GM19468 (cell line): ENCODE measurements at regions not wholly inside any gene's neighbourhood (a gene's known extent, or its start where the extent isn't known, plus 50 kb on each side); places are given as distances from the start of the nearest gene placed in this dataset.
"Not testable (repeated sequence)": the region's sequence is repeated elsewhere in the genome, so short reads cannot be mapped to it uniquely, and the experiment has no call there.

ENCODE experiments used
- ATAC-seq: cut with Tn5 transposase; IDR thresholded peaks from one replicate; pipeline ENCODE4 v1.9.1; 2021; ENCODE audit warnings: mild to moderate bottlenecking, moderate library complexity, moderate number of reproducible peaks; ENCODE audit not compliant: unreplicated experiment; ENCODE audit errors: extremely low read depth

GRCh38 chr12:17564630-17565029 is 525.4 kb downstream of the RERGL start:
- not testable (repeated sequence) for ATAC-seq

DNA sequence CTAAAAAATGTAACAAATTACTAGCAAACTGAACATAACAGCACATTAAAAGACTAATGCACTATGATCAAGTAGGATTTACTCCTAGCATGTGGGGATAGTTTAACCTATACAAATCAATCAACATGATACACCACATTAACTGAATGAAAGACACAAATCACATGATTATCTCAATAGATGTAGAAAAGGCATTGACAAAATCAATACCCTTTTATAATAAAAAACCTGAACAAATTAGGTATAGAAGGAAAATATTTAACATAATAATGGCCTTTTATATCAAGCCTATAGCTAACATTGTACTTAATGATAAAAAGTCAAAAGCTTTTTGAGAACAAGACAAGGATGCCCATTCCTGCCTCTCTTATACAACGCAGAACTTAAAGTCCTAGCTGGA is 540.0 kb downstream of the RERGL start:
- no peak for ATAC-seq

DNA sequence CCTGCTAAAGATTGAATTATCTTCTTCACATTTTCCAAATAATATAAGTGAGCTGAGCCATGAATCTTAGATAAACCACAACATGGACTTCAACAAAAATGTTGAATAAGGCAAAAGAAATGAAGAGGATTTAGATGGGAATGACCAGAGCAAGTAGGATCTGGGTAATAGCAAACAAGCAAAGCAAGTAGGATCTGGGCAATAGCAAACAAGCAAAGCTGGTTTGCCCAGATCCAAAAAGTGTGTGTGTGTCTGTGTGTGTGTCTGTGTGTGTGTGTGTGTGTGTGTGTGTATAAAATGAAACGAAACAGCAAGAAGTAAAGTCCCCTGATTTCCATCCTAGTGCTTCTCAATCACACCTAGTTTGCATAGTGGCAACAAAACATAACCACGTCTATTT is 549.1 kb downstream of the RERGL start:
- ATAC-seq, result no peak

GRCh38 chr12:17528394-17528793 is 561.6 kb downstream of the RERGL start:
- ATAC-seq, result no peak

DNA sequence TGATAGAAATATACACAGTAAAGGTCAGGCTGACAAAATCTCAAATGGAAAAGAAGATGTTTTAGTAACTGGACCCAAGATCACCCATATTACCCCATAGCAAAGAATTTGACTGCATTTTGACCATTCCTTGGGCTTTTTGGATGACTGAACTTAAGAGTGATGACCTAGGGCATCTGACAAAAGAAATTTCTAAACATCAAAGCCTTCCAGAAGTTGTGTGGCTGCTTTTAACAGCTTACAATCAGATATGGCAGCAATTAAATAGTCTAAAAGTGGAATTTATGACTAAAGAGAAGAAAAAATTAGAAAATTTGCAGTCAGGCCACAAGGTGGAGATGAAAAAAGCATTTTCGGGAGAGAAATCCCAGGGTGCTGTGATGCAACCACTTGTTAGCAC is 563.0 kb downstream of the RERGL start:
- ATAC-seq, result no peak

DNA sequence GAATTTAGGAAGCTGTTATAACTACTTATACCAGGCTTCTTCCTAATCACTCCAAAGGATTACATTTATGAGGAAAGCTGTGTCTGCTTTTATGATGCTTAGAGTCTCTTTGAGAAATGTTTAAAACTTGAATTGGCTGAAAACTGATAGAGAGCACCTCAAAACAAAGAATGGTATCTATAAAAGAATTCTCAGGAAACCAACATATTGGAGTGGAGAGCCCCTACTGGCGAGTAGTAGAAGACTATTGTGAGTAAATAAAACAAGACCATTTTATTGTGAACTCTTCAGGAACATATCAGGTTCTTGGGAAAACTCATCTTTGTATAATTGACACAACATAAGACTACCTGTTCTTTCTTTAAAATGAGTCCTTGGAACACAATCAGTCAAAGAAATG is 578.6 kb downstream of the RERGL start:
- no peak for ATAC-seq

DNA sequence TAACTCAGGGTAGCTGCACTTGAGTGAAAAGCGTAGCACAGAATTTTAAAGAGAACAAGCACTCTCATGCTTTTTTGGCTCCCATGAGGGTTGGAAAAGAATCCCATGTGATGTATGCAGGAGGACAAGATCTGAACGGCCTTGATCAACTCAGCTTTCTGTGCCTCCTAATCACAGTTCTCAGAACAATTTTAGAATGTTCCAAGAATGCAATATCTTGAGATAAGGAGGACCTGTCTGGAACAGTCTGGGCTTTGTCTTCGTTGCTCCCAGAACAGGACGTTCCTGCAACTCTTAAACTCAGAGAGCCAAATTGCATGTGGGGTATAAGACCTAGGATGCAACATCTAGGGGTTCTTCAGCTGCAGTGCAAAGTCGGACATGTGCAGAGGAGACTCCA is 582.7 kb downstream of the RERGL start:
- ATAC-seq, result no peak

DNA sequence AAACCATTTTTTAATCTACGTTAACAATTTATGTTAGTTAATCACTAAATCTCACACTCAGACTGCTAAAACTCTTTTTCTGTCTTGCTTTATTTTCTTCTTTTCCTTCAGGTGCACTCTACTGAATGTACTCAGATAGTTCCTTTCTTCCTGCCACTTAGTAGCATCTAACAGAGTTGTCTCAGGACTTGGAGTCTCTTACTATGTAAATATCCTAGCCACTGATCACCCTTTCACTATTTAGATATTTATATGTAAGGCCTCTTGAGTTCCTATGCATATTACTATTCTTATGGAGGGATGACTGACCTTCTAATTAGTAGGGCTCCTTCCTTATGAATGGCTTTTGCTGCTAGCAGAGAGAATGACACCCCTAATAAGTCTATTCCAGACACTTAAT is 586.3 kb downstream of the RERGL start:
- ATAC-seq, result no peak

DNA sequence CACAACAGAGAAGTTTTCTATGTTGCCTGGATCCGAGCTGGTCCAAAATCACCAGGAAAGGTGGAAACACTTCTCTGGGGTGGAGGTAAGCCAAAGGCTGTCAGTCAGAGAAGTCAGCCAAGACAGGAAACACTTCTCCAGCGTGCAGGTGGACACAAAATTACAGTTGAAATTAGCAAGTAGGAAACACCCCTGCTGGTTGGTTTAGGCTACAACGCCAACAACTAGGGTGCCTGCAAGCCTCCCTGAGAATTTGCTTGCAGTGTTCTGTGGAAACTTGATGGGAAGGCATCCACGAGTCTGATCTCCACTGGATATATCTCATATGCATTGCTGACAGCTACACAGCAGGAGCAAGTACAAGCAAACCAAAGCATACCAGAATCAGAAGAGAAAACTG is 600.5 kb downstream of the RERGL start:
- ATAC-seq, result no peak

DNA sequence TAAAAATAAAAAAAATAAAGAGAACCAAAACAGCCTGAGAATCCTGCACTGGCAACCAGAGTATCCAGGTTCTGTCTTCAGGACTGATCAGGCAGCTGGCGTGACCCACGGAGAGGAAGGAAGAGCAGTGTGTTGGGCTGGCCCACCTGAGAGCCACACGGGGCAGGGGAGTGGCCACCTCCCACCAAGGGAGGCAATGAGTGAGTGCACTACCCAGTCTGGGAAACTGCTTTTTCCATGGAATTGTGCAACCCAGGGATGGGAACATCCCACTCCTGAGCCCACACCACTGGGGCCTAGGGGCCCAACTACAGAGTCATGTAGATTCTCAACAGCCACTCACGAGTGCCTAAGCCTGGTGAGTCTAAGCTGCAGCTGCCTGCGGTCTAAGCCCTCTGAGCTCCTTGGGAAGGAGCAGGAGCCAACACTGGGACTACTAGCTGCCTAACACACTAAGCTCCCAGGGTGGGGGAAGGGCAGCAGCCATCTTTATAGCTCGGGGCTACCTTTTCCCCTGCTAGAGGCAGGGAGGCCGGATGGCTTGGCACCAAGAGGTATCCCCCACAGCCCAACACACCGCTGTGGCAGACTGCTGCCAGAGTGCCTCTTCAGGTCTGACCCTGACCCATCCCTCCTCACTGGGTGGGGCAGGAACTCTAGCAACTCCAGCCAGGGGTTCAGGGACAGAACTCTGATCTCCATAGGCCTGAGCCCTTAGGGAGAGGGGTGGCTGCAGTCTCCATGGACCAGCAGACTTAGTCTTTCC is 610.9 kb downstream of the RERGL start:
- ATAC-seq, result no peak

- ATAC-seq, result no peak
Measured at GRCh38 chr12:17470460-17470859, 619.5 kb downstream of the RERGL start.

DNA sequence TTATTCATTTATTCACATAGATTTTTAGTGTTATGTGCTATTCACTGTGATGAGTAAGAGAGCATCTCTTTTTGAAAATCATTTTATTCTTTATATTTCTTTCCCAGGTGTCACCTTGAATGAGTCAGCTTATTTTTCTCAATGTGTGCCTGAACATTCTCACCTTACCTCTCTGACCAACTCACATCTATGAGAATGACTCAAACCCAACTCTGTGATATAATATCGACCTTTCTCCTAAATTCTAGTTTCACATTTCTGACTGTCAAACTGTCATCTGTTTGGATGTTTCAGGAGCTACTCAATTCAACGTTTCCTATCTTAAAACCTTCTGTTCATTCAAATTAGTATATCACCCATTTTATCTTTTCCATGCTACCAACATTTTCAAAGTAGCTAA is 630.8 kb downstream of the RERGL start:
- ATAC-seq, result no peak

GRCh38 chr12:17456486-17456885 is 633.5 kb downstream of the RERGL start:
- no peak for ATAC-seq

- no peak for ATAC-seq
Measured at GRCh38 chr12:17438141-17438540, 651.9 kb downstream of the RERGL start.

GRCh38 chr12:17416748-17417147 is 673.2 kb downstream of the RERGL start:
- ATAC-seq, result no peak

DNA sequence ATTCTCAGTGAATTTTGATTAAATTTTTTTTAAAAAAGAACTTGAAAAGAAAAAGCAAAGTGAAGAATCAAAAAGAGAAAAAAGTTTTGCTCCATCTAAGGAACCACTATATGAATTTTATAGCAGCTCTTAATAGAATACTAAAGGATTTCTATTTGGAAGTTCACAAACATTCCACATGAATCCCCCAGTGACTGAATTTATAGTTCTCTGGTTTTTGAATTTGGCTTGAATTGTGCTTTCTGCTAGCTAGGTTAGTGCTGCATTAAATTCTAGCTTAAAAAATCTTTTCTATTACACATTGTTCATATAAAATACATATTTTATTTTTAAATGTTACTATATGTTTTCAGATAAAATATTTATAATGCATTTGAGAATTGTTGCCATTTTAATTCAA is 675.4 kb downstream of the RERGL start:
- ATAC-seq, result no peak

- ATAC-seq, result no peak
Measured at GRCh38 chr12:17411662-17412061, 678.3 kb downstream of the RERGL start.

DNA sequence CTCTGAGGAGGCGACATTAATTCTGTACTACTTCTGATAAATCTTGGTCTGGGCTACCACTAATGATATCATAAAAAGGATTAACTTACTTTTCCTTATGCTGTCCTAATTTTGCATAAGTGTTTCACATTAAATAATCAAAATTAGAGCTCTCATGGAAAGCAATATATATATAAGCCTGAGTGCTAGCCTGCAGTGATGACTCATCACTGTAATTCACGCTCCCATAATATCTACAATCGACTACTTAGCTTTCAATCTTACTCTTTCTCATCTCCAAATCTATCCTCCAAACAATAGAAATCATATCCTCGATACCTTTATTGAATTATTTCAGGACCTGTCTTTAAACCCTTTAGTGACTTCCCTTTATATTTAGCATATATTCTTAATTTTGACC is 701.3 kb downstream of the RERGL start:
- no peak for ATAC-seq

DNA sequence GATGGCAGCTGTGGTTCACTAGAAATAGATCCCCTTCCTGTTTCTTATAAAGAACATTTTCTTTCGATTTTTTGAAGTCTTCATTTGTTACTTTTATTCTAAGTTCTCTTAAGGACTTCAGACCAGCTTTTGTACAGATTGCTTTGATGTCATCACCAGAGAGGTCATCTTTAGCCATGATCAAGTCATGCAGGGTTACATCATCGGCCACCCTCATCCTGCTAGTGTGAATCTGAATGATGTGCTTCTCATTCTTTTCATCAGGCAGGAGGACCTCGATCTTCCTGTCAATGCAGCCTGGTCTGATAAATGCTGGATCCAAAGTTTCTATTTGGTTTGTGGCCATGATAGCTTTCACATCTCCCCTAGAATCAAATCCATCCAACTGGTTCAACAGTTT is 706.7 kb downstream of the RERGL start:
- ATAC-seq, result no peak

- no peak for ATAC-seq
Measured at GRCh38 chr12:17381211-17381610, 708.8 kb downstream of the RERGL start.

DNA sequence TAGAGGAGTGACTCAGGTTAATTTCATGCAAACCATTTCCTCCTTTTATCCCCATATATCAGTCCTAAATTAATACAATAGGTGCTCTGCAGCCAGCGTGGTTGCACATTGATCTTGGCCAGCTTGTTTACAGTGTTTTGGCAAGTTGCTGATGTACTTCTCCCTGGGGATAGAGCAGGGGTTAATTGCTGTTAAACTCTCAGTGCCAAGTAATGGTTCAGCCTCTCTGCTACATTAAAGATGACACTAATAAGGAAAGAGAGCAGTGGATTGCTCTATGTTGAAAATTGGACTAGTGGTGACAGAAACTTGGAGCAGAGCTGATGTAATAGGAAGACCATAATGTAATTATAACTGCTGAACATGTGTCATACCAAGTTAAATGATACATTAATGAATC is 717.5 kb downstream of the RERGL start:
- ATAC-seq, result no peak

- no peak for ATAC-seq
Measured at GRCh38 chr12:17371491-17372215, 718.3 kb downstream of the RERGL start.
